ENCODE measurements at regions not wholly inside any gene's neighbourhood (a gene's known extent, or its start where the extent isn't known, plus 50 kb on each side); places are given as distances from the start of the nearest gene placed in this dataset.

GRCh38 chr18:11429876-11430275 lies 179.5 kb upstream of the SLC35G4 start:
- TF ChIP-seq, protein P1, sequence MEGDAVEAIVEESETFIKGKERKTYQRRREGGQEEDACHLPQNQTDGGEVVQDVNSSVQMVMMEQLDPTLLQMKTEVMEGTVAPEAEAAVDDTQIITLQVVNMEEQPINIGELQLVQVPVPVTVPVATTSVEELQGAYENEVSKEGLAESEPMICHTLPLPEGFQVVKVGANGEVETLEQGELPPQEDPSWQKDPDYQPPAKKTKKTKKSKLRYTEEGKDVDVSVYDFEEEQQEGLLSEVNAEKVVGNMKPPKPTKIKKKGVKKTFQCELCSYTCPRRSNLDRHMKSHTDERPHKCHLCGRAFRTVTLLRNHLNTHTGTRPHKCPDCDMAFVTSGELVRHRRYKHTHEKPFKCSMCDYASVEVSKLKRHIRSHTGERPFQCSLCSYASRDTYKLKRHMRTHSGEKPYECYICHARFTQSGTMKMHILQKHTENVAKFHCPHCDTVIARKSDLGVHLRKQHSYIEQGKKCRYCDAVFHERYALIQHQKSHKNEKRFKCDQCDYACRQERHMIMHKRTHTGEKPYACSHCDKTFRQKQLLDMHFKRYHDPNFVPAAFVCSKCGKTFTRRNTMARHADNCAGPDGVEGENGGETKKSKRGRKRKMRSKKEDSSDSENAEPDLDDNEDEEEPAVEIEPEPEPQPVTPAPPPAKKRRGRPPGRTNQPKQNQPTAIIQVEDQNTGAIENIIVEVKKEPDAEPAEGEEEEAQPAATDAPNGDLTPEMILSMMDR (IDR thresholded peaks at IDR 0.05), result no peak
- no peak for TF ChIP-seq POLR2A (IDR thresholded peaks at IDR 0.05)
- no peak for TF ChIP-seq EP300 (IDR thresholded peaks at IDR 0.05)
